SJSA1 (cell line): ENCODE measurements at regions not wholly inside any gene's neighbourhood (a gene's known extent, or its start where the extent isn't known, plus 50 kb on each side); places are given as distances from the start of the nearest gene placed in this dataset.
"Not testable (repeated sequence)": the region's sequence is repeated elsewhere in the genome, so short reads cannot be mapped to it uniquely, and the experiment has no call there.

Experiments used
- DNase-seq, 2 experiments: peaks; one replicate each; pipeline ENCODE4 v3.0.0-alpha.2; 2015 to 2020; ENCODE audit warnings: low spot score in 2 of 2, low read depth in 1 of 2
- H3K27ac ChIP-seq: fragments of 250-450 bp; sonication (Bioruptor Pico); 2 replicates; pipeline ENCODE4 v1.5.1; 2020; ENCODE audit warnings: mild to moderate bottlenecking, moderate library complexity
- H3K27me3 ChIP-seq: fragments of 250-450 bp; sonication (Bioruptor Pico); replicated peaks from 2 replicates; pipeline ENCODE4 v1.5.1; 2020; ENCODE audit warnings: mild to moderate bottlenecking, moderate library complexity
- H3K36me3 ChIP-seq: fragments of 250-450 bp; sonication (Bioruptor Pico); 2 replicates; pipeline ENCODE4 v1.5.1; 2020; ENCODE audit warnings: mild to moderate bottlenecking
- H3K4me1 ChIP-seq: fragments of 250-450 bp; sonication (Bioruptor Pico); replicated peaks from 2 replicates; pipeline ENCODE4 v1.6.1; 2021; ENCODE audit warnings: mild to moderate bottlenecking
- H3K4me3 ChIP-seq: fragments of 250-450 bp; sonication (Bioruptor Pico); 2 replicates; pipeline ENCODE4 v1.5.1; 2020; ENCODE audit warnings: mild to moderate bottlenecking
- H3K9me3 ChIP-seq: fragments of 250-450 bp; sonication (Bioruptor Pico); replicated peaks from 2 replicates; pipeline ENCODE4 v1.5.1; 2020; ENCODE audit warnings: mild to moderate bottlenecking

- Histone ChIP-seq H3K4me1 (peaks cover 41% of the 10 kb centered on the region), H3K4me3 (no peak overlapping the region), H3K36me3 (no peaks in the 10 kb centered on the region), H3K9me3 (0 out of 2 replicates have a peak, but pooled peaks cover 3% of the 10 kb centered on the region), H3K27me3 (no peaks in the 10 kb centered on the region), H3K27ac (peak overlapping the region; percentile 72)
- no peak for DNase-seq
These were observed 636.2 kb upstream of the ANKRD30A start for GRCh38 chr10:36489181-36489580.

GRCh38 chr10:36488579-36488978 is 636.8 kb upstream of the ANKRD30A start:
- H3K27me3 ChIP-seq = no peaks in the 10 kb centered on the region
- H3K27ac ChIP-seq = no peak overlapping the region
- DNase-seq = no peak
- 0 out of 2 replicates have a peak, but pooled peaks cover 3% of the 10 kb centered on the region for H3K9me3 ChIP-seq
- H3K4me3 ChIP-seq = no peak overlapping the region
- H3K4me1 ChIP-seq = peaks cover 35% of the 10 kb centered on the region
- H3K36me3 ChIP-seq = no peaks in the 10 kb centered on the region

- no peaks in the 10 kb centered on the region for H3K27me3 ChIP-seq
- no peaks in the 10 kb centered on the region for H3K4me1 ChIP-seq
- no peak overlapping the region for H3K4me3 ChIP-seq
- H3K27ac ChIP-seq = no peak overlapping the region
- H3K9me3 ChIP-seq = no peaks in the 10 kb centered on the region
- DNase-seq = no peak
- H3K36me3 ChIP-seq = no peaks in the 10 kb centered on the region
These were observed 646.3 kb upstream of the ANKRD30A start for GRCh38 chr10:36479073-36479472.

GRCh38 chr10:36476399-36476798 is 649.0 kb upstream of the ANKRD30A start:
- Histone ChIP-seq H3K9me3 (no peaks in the 10 kb centered on the region), H3K4me3 (no peak overlapping the region), H3K27ac (no peak overlapping the region), H3K4me1 (no peaks in the 10 kb centered on the region), H3K27me3 (no peaks in the 10 kb centered on the region), H3K36me3 (no peaks in the 10 kb centered on the region)
- no peak for DNase-seq

GRCh38 chr10:36475746-36476145 is 649.7 kb upstream of the ANKRD30A start:
- no peak overlapping the region for H3K27ac ChIP-seq
- no peaks in the 10 kb centered on the region for H3K36me3 ChIP-seq
- H3K9me3 ChIP-seq = no peaks in the 10 kb centered on the region
- no peaks in the 10 kb centered on the region for H3K4me1 ChIP-seq
- no peaks in the 10 kb centered on the region for H3K27me3 ChIP-seq
- no peak overlapping the region for H3K4me3 ChIP-seq
- DNase-seq = no peak

- Histone ChIP-seq H3K27ac (no peak overlapping the region), H3K27me3 (no peaks in the 10 kb centered on the region), H3K9me3 (no peaks in the 10 kb centered on the region), H3K36me3 (no peaks in the 10 kb centered on the region), H3K4me3 (no peak overlapping the region), H3K4me1 (peaks cover 4% of the 10 kb centered on the region)
- DNase-seq = no peak
These were observed 650.9 kb upstream of the ANKRD30A start for GRCh38 chr10:36474456-36474855.

GRCh38 chr10:36473122-36473521 is 652.3 kb upstream of the ANKRD30A start:
- no peak for DNase-seq
- Histone ChIP-seq H3K4me1 (peaks cover 10% of the 10 kb centered on the region), H3K36me3 (no peaks in the 10 kb centered on the region), H3K27ac (no peak overlapping the region), H3K9me3 (no peaks in the 10 kb centered on the region), H3K27me3 (no peaks in the 10 kb centered on the region), H3K4me3 (no peak overlapping the region)

GRCh38 chr10:36469585-36469984 is 655.8 kb upstream of the ANKRD30A start:
- Histone ChIP-seq H3K9me3 (no peaks in the 10 kb centered on the region), H3K4me1 (peaks cover 10% of the 10 kb centered on the region), H3K27ac (no peak overlapping the region), H3K27me3 (no peaks in the 10 kb centered on the region), H3K36me3 (no peaks in the 10 kb centered on the region), H3K4me3 (no peak overlapping the region)
- peak in 1 of 2 experiments; percentile 40 for DNase-seq

- peaks cover 10% of the 10 kb centered on the region for H3K4me1 ChIP-seq
- H3K9me3 ChIP-seq = no peaks in the 10 kb centered on the region
- no peaks in the 10 kb centered on the region for H3K36me3 ChIP-seq
- no peak overlapping the region for H3K4me3 ChIP-seq
- H3K27ac ChIP-seq = no peak overlapping the region
- H3K27me3 ChIP-seq = no peaks in the 10 kb centered on the region
- no peak for DNase-seq
These were observed 656.8 kb upstream of the ANKRD30A start for GRCh38 chr10:36468620-36469019.

- no peak overlapping the region for H3K27ac ChIP-seq
- H3K36me3 ChIP-seq = no peaks in the 10 kb centered on the region
- H3K4me1 ChIP-seq = peaks cover 10% of the 10 kb centered on the region
- no peak overlapping the region for H3K4me3 ChIP-seq
- no peaks in the 10 kb centered on the region for H3K9me3 ChIP-seq
- DNase-seq = no peak
- H3K27me3 ChIP-seq = no peaks in the 10 kb centered on the region
These were observed 659.6 kb upstream of the ANKRD30A start for GRCh38 chr10:36465604-36466379.

- H3K36me3 ChIP-seq = no peaks in the 10 kb centered on the region
- DNase-seq = no peak
- H3K27me3 ChIP-seq = no peaks in the 10 kb centered on the region
- H3K27ac ChIP-seq = no peak overlapping the region
- H3K9me3 ChIP-seq = no peaks in the 10 kb centered on the region
- peaks cover 4% of the 10 kb centered on the region for H3K4me1 ChIP-seq
- no peak overlapping the region for H3K4me3 ChIP-seq
These were observed 661.1 kb upstream of the ANKRD30A start for GRCh38 chr10:36464291-36464690.

- Histone ChIP-seq H3K27ac (no peak overlapping the region), H3K27me3 (no peaks in the 10 kb centered on the region), H3K4me3 (no peak overlapping the region), H3K4me1 (no peaks in the 10 kb centered on the region), H3K36me3 (no peaks in the 10 kb centered on the region), H3K9me3 (no peaks in the 10 kb centered on the region)
- no peak for DNase-seq
These were observed 662.0 kb upstream of the ANKRD30A start for GRCh38 chr10:36463390-36463789.

GRCh38 chr10:36462194-36462593 is 663.2 kb upstream of the ANKRD30A start:
- Histone ChIP-seq H3K4me3 (no peak overlapping the region), H3K9me3 (peaks cover 3% of the 10 kb centered on the region; the same call in 1 of the 2 replicates), H3K36me3 (no peaks in the 10 kb centered on the region), H3K27me3 (no peaks in the 10 kb centered on the region), H3K4me1 (no peaks in the 10 kb centered on the region), H3K27ac (no peak overlapping the region)
- no peak for DNase-seq

GRCh38 chr10:36458437-36458836 is 667.0 kb upstream of the ANKRD30A start:
- not testable (repeated sequence) for H3K36me3 ChIP-seq, DNase-seq, H3K4me3 ChIP-seq, H3K27me3 ChIP-seq, H3K9me3 ChIP-seq, H3K27ac ChIP-seq, H3K4me1 ChIP-seq

GRCh38 chr10:36457751-36458150 is 667.6 kb upstream of the ANKRD30A start:
- Histone ChIP-seq H3K9me3 (peaks cover 3% of the 10 kb centered on the region; the same call in 1 of the 2 replicates), H3K36me3 (no peaks in the 10 kb centered on the region), H3K4me3 (no peak overlapping the region), H3K27ac (no peak overlapping the region), H3K27me3 (no peaks in the 10 kb centered on the region), H3K4me1 (no peaks in the 10 kb centered on the region)
- DNase-seq = no peak
